ENCODE measurements at regions not wholly inside any gene's neighbourhood (a gene's known extent, or its start where the extent isn't known, plus 50 kb on each side); places are given as distances from the start of the nearest gene placed in this dataset.

DNA sequence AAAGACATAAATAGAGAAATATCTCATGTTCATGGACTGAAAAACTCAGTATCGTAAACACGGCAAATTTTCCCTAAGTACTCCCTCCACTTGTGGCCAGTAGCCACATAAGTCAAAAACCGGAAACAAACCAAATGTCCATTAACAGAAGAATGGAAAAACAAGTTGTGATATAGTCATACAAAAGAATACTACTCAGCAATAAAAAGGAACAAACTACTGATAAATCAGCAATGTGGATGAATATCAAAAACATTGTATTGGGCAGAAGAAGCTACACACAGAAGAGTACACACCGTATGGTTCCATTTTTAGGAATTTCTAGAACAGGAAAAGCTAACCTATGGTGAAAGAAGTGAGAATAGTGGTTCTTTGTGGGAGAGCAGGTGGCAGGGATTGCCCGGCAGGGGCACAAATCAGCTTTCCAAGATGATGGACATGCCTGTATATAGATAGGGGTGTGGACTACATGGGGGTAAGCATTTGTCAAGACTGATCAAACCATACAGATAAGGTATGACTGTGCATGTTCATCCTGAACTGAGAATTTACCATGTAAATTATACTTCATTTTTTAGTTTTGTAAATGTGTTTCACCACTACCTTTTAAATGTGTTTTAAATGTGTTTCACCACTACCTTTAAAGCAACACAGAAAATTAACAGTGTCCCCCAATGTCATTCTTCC is 172.8 kb upstream of the CDH5 start:
- no peak overlapping the region for H3K4me3 ChIP-seq (ENCODE audit: low read depth, low read length)
- TF ChIP-seq, protein P1, sequence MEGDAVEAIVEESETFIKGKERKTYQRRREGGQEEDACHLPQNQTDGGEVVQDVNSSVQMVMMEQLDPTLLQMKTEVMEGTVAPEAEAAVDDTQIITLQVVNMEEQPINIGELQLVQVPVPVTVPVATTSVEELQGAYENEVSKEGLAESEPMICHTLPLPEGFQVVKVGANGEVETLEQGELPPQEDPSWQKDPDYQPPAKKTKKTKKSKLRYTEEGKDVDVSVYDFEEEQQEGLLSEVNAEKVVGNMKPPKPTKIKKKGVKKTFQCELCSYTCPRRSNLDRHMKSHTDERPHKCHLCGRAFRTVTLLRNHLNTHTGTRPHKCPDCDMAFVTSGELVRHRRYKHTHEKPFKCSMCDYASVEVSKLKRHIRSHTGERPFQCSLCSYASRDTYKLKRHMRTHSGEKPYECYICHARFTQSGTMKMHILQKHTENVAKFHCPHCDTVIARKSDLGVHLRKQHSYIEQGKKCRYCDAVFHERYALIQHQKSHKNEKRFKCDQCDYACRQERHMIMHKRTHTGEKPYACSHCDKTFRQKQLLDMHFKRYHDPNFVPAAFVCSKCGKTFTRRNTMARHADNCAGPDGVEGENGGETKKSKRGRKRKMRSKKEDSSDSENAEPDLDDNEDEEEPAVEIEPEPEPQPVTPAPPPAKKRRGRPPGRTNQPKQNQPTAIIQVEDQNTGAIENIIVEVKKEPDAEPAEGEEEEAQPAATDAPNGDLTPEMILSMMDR (conservative IDR thresholded peaks at IDR 0.05; ENCODE audit: low read depth, low read length), result no peak
- DNase-seq (ENCODE audit: low read depth), result no peak

DNA sequence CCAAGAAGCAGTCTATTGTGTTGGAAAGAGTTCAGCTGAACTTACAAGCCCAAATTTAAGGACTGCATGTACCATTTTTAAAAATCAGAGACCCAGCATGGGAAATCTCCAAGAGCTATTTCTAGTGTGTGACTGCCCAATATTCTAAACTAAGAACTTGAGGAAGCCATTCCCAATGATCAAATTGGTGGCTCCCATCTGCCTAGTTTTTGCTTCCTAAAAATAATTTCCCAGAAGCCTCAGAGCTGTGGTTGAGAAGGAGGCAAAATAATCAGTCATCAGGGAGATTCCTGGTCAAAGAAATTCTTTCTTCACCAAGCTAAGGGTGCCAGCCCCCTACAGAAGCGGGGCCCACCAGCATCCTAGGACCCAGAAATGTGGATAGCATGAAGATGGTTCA is 176.1 kb upstream of the CDH5 start:
- TF ChIP-seq, protein P1 (conservative IDR thresholded peaks at IDR 0.05; ENCODE audit: low read depth, low read length), result no peak
- no peak for DNase-seq (ENCODE audit: low read depth)
- H3K4me3 ChIP-seq (ENCODE audit: low read depth, low read length), result no peak overlapping the region

DNA sequence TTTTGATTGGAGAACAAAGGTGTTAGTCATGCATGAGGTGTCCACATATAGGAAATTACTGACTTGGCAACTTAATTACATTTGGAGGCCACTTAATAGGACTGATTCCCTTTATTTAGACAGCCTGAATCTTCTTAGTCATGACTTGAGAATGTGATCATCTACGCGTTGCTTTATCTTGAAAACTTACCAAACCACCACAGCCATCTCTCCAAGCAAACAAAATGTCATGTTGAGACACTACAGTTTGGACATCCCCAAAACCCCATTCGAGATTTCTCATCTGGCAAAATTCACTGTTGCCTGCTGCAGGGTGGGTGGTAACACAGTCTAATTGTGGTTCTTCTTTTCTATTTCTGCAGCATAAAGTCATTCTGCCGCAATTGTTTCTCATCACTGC is 176.5 kb upstream of the CDH5 start:
- H3K4me3 ChIP-seq (ENCODE audit: low read depth, low read length), result no peak overlapping the region
- DNase-seq (ENCODE audit: low read depth), result peak; percentile 86

DNA sequence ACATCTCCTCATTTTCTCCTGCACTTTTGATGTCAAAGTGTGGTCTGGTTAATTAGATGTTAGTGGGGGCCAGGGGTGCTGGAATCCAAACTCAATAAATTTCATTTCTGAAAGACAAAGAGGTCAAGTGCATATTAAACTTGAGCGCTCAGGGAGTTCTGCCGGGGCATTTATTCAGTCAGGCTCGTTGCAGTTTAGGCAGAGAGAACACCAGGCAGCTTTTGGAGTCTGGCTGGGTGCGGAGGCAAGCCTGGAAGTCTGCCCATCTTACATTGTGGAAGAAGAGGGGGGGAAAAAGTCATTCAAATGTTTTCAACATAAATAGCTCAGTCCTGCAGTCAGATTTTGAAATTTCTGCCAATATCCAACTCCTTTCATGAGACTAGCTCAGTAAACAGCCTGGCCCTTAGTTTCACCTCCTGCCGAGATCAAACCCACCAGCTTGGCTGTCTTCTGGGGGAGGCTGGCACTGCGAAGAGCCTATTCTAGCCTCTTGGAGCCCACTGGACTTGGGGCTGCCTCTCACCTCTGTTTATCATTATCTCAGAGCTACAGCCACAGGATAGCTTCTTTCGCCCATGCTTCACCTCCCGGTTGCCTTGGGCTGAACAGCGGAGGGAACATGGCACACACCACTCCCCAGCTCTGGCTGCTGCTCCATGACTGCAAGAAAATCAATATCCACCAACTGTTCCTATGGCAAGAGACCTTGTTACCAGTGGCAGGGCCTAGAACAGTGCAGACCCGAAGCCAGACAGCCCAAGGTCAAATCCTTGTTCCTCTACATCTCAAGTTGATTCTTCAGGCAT is 177.4 kb upstream of the CDH5 start:
- DNase-seq (ENCODE audit: low read depth), result peak; percentile 85
- TF ChIP-seq, protein P1 (conservative IDR thresholded peaks at IDR 0.05; ENCODE audit: low read depth, low read length), result no peak

More for the DNA sequence above, 176.5 kb upstream of the CDH5 start:
- TF ChIP-seq, protein P1 (conservative IDR thresholded peaks at IDR 0.05; ENCODE audit: low read depth, low read length), result no peak

DNA sequence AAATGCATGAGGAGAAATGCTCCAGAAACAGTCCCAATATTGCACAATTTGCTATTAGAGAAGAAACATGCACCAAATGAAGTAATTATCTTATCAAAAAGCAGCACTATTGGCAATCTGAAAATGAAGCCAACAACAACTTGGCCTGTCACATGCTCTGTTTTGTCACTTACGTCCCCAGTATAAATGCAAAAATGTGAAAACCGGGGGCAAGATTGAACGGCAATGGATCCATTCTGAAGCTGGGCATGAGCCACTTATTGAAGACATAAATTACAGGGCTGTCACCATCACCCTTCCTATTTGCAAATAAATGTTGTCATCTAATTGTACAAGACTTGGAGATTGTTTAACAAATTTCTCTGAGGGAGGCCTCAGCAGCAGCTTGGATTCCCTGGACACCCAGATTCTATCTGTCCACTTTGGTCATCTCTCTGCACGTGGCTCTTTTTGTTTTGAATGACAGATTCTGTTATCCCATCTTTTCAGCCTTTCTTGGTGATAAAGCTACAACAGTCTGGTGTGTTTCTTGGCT is 180.2 kb upstream of the CDH5 start:
- H3K4me3 ChIP-seq (ENCODE audit: low read depth, low read length), result no peak overlapping the region
- TF ChIP-seq, protein P1 (conservative IDR thresholded peaks at IDR 0.05; ENCODE audit: low read depth, low read length), result no peak
- no peak for DNase-seq (ENCODE audit: low read depth)

More for the DNA sequence above, 177.4 kb upstream of the CDH5 start:
- no peak overlapping the region for H3K4me3 ChIP-seq (ENCODE audit: low read depth, low read length)

DNA sequence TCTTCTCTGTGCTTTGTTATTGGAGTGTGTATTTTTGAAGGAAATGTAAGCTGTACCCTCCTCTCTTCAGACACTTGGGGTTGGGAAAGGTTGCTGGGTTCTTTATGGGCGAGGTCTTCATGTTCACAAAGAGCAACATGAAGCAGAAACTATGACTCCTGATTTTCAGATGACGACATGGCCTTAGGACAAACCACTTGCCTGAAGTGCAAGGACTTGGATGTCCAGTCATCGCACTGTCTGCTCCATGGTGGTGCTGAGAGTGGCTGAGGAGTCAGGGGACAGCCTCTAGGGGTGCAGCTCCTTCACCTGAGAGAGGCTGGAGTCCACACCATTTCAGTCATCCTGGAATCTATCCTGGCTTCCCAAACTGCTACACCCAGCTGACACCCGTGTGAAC is 183.9 kb upstream of the CDH5 start:
- no peak for DNase-seq (ENCODE audit: low read depth)
- no peak overlapping the region for H3K4me3 ChIP-seq (ENCODE audit: low read depth, low read length)
- TF ChIP-seq, protein P1 (conservative IDR thresholded peaks at IDR 0.05; ENCODE audit: low read depth, low read length), result no peak

All from choroid plexus epithelial cell (primary cell).